GM19025 (cell line): ENCODE measurements at regions not wholly inside any gene's neighbourhood (a gene's known extent, or its start where the extent isn't known, plus 50 kb on each side); places are given as distances from the start of the nearest gene placed in this dataset.
"Not testable (repeated sequence)": the region's sequence is repeated elsewhere in the genome, so short reads cannot be mapped to it uniquely, and the experiment has no call there.

Source experiments
- ATAC-seq: cut with Tn5 transposase; IDR thresholded peaks from one replicate; pipeline ENCODE4 v1.9.1; 2021; ENCODE audit warnings: mild to moderate bottlenecking, low read depth, moderate library complexity; ENCODE audit not compliant: unreplicated experiment

- ATAC-seq, result no peak
These were observed 600.5 kb downstream of the LTN1 start for GRCh38 chr21:28391938-28392849.

GRCh38 chr21:28387220-28387619 is 605.5 kb downstream of the LTN1 start:
- no peak for ATAC-seq

GRCh38 chr21:28385845-28386244 is 606.8 kb downstream of the LTN1 start:
- no peak for ATAC-seq

GRCh38 chr21:28381000-28381745 is 611.5 kb downstream of the LTN1 start:
- not testable (repeated sequence) for ATAC-seq

- ATAC-seq, result no peak
These were observed 612.4 kb downstream of the LTN1 start for GRCh38 chr21:28380241-28380640.

- no peak for ATAC-seq
These were observed 614.7 kb downstream of the LTN1 start for GRCh38 chr21:28378026-28378425.

- no peak for ATAC-seq
These were observed 616.8 kb downstream of the LTN1 start for GRCh38 chr21:28375708-28376385.

GRCh38 chr21:28374881-28375280 is 617.8 kb downstream of the LTN1 start:
- ATAC-seq, result no peak

GRCh38 chr21:28371713-28372112 is 621.0 kb downstream of the LTN1 start:
- ATAC-seq, result no peak

- no peak for ATAC-seq
These were observed 633.4 kb downstream of the LTN1 start for GRCh38 chr21:28359300-28359699.

GRCh38 chr21:28358702-28359101 is 634.0 kb downstream of the LTN1 start:
- no peak for ATAC-seq

GRCh38 chr21:28358170-28358569 is 634.5 kb downstream of the LTN1 start:
- no peak for ATAC-seq

GRCh38 chr21:28357743-28358142 is 634.9 kb downstream of the LTN1 start:
- ATAC-seq, result no peak

GRCh38 chr21:28356422-28356821 is 636.3 kb downstream of the LTN1 start:
- no peak for ATAC-seq

- no peak for ATAC-seq
These were observed 646.7 kb downstream of the LTN1 start for GRCh38 chr21:28345934-28346333.

GRCh38 chr21:28344985-28345384 is 647.7 kb downstream of the LTN1 start:
- ATAC-seq, result no peak

GRCh38 chr21:28342212-28342810 is 650.4 kb downstream of the LTN1 start:
- no peak for ATAC-seq

- ATAC-seq, result no peak
These were observed 653.3 kb downstream of the LTN1 start for GRCh38 chr21:28339403-28339802.

GRCh38 chr21:28338701-28339305 is 653.9 kb downstream of the LTN1 start:
- no peak for ATAC-seq

GRCh38 chr21:28337315-28337714 is 655.4 kb downstream of the LTN1 start:
- no peak for ATAC-seq
